Left lobe of liver (tissue), 2 donors: ENCODE measurements at regions not wholly inside any gene's neighbourhood (a gene's known extent, or its start where the extent isn't known, plus 50 kb on each side); places are given as distances from the start of the nearest gene placed in this dataset.

ENCODE experiments used
- ATAC-seq: fragments of 200-7000 bp; cut with Tn5 transposase; one replicate; pipeline ENCODE4 v1.9.1; 2020; ENCODE audit warnings: mild to moderate bottlenecking, moderate library complexity
- DNase-seq: peaks from one replicate; pipeline ENCODE4 v3.0.0-alpha.2; 2020; ENCODE audit warnings: low spot score
- donor health status: DM: no; HTN: no; CAD: no; lungs with moderate emphysema.
- donor health status: DM: no; HTN: yes; CAD: no.

GRCh38 chr3:1798711-1799405 lies 299.8 kb upstream of the CNTN4 start:
- no peak for DNase-seq

GRCh38 chr3:1805331-1805730 lies 293.3 kb upstream of the CNTN4 start:
- no peak for ATAC-seq
- DNase-seq: no peak

More at GRCh38 chr3:1798711-1799405, 299.8 kb upstream of the CNTN4 start:
- no peak for ATAC-seq

- no peak for ATAC-seq
- DNase-seq: no peak
These were observed 290.1 kb upstream of the CNTN4 start for GRCh38 chr3:1808590-1808989.

- no peak for ATAC-seq
- DNase-seq: no peak
These were observed 274.8 kb upstream of the CNTN4 start for GRCh38 chr3:1823867-1824266.

DNA sequence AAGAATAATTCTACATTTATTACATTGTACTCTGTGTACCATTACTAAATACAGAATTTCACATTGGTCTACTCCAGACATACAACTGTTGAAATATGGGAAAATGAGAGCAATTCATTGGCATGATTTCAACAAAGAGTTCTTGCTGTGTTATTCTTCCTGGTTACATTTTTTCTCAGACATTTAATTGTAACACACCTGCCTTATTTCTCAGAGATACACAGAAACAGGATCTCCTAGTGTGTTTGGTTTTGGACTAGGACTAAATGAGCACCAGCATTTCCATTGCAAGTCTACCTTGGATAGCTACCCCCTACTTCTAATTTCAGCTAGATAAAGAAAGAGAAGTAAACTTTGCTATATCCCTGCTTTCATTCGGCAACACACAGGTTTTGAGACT lies 274.3 kb upstream of the CNTN4 start:
- ATAC-seq (no peak), DNase-seq (no peak)

GRCh38 chr3:1828519-1828918 lies 270.1 kb upstream of the CNTN4 start:
- ATAC-seq (no peak), DNase-seq (no peak)

GRCh38 chr3:1830851-1831250 lies 267.8 kb upstream of the CNTN4 start:
- ATAC-seq: no peak
- no peak for DNase-seq

DNA sequence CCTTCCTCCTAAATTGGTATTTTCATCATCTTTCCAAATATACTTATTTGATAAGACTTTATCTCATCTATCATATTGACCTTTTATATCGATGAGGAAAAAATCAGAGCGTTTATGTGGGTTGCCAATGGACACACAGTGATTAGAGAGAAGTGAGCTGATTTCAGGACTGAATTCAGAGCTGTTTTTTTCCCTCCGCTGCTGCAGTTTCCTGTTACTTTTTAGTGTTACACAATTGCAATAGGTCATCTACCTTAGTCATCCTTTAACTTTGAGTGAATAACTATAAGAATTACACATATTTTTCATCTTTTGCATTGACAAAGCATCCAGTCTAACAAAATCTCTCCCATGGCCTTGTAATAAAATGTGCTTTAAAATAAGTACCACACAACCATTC lies 266.3 kb upstream of the CNTN4 start:
- no peak for ATAC-seq

GRCh38 chr3:1843111-1843510 lies 255.6 kb upstream of the CNTN4 start:
- no peak for DNase-seq
- ATAC-seq: no peak

More for the DNA sequence above, 266.3 kb upstream of the CNTN4 start:
- DNase-seq: no peak

DNA sequence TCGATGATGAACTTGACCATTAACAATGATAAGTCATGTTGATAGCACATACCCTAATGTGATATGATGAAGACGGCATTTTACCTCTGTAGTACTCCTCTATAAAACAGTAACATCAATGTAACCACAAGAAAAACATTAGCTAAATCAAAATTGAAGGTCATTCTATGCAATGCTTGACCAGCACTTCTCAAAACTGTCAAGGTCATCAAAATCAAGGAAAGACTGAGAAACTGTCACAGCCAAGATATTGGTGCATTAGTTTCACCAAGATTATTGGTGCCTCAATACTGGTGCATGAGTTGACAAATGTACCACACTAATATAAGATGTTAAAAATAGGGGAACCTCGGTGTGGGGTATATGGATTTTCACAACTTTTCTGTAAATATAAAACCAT lies 251.1 kb upstream of the CNTN4 start:
- no peak for ATAC-seq
- DNase-seq: no peak

DNA sequence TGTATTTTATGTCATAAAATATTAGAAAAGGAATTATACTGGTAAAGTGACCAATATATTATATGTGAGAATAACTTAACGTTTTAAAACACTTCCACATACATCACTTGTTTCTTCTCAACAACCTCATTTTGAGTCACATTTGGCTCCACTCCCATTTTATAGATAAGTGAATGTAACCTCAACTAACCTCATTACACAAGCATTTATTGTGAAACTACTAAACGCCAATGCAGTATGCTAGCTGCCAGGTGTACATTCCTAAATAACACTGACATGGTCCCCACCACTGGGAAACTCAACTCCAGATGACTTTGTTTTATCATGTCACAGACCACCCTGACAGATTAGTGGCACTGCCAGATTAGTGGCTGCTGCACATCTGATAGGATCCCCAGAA lies 249.7 kb upstream of the CNTN4 start:
- ATAC-seq (peak; percentile 71), DNase-seq (no peak)

GRCh38 chr3:1852950-1853349 lies 245.7 kb upstream of the CNTN4 start:
- no peak for ATAC-seq
- DNase-seq: no peak

GRCh38 chr3:1855841-1856240 lies 242.8 kb upstream of the CNTN4 start:
- no peak for ATAC-seq

DNA sequence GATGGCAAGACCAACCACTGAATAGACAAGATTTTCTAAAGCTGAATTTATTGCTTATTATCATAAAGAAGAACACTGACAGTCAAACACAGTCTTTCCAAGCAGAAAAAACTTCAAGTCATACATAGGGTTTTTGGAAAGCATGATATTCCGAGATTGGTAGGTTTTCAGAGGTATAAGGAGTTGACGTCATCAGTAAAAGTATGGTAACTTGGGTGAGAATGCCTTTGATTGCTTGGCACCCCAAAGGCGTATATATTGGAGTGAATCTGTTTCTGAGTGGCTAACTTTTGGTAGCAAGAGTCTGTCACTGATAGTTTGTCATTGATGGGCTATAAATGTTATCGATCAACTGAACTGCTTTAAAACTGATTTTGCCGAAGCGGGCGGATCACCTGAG lies 227.9 kb upstream of the CNTN4 start:
- no peak for ATAC-seq

More at GRCh38 chr3:1855841-1856240, 242.8 kb upstream of the CNTN4 start:
- DNase-seq: no peak

GRCh38 chr3:1883534-1883933 lies 215.1 kb upstream of the CNTN4 start:
- DNase-seq: no peak
- no peak for ATAC-seq

More for the DNA sequence above, 227.9 kb upstream of the CNTN4 start:
- no peak for DNase-seq

- no peak for DNase-seq
- no peak for ATAC-seq
These were observed 206.2 kb upstream of the CNTN4 start for GRCh38 chr3:1892459-1892858.

DNA sequence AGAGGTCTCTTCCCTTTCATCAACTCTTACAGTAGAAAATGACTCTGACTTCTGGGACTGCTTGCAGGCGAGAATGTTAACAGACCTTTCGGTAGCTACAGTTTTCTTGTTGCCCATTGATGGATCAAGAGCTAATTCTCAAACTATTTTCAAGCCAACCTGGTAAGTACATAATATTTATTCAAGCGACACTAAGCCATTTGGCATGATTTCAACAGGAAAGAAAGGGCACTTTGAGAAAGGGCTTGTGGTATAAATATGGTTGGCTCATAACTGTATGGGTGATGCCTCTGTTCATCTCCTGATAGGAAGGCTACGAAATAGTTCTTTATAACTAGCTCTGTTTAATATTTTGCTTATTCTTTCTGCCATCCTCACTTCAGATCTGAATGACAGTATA lies 196.2 kb upstream of the CNTN4 start:
- ATAC-seq (no peak), DNase-seq (no peak)

GRCh38 chr3:1903111-1903510 lies 195.6 kb upstream of the CNTN4 start:
- DNase-seq: no peak
- no peak for ATAC-seq

DNA sequence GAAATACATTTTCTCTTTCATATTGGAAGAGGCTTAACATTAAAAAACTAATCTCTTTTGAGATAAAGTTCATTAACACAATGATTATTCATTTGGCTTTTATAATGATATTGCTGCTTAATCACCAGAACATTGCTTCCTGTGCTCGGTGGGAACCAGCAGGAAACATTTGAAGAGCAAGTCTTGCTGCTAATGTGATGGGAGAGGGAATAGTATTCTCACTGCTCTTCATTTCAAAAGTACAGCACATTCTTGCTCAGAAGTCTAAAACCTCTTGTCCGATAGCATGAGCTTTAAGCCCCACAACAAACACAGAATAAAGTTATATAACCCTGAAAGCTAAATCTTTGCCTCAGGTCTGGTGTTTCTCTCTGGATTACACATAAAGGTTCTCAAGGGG lies 190.8 kb upstream of the CNTN4 start:
- DNase-seq (no peak), ATAC-seq (no peak)

DNA sequence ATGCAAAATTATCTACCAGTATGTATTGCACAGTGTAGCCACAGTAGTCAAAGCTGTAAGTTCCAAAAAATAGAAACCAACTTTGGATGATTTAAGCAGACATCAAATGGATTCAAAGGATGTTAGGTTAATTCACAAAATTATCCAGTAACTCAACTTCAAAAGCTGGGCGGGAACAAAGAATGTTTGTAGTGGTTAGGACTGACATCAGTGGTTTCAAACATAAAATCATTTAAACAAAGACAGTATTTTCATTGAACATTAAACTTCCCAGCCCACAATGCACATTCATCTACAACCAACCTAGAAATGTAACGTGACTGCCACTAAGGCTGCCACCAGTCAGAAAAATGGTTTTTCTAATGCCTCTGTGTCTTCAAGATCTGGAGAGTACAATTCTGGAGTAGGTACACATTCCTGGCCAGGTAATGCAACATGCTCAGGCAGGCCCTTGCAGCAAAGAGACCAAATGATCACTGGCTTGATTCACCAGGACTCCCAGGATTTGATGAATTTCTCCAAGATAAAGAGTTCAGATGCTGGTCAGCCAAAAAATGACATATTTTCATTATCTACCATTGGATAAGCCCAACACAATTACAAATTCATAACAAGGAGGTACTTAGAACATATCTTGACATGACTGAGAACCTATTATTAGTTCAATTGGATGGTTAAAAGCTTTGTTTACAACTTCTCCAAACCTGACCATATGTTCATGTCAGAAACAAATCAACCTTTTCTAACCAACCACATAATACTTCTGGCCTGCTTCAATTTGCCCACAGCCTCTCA lies 189.8 kb upstream of the CNTN4 start:
- ATAC-seq (no peak), DNase-seq (no peak)

- no peak for DNase-seq
- no peak for ATAC-seq
These were observed 188.3 kb upstream of the CNTN4 start for GRCh38 chr3:1910322-1910721.

- DNase-seq (no peak), ATAC-seq (no peak)
These were observed 168.8 kb upstream of the CNTN4 start for GRCh38 chr3:1929788-1930414.
